CD4-positive, alpha-beta T cell treated with Interleukin-17A for 4 hours (primary cell): ENCODE measurements at regions not wholly inside any gene's neighbourhood (a gene's known extent, or its start where the extent isn't known, plus 50 kb on each side); places are given as distances from the start of the nearest gene placed in this dataset.
"Not testable (repeated sequence)": the region's sequence is repeated elsewhere in the genome, so short reads cannot be mapped to it uniquely, and the experiment has no call there.

ENCODE experiments used
- DNase-seq: peaks from one replicate; pipeline ENCODE4 v3.0.0-alpha.2; 2020; ENCODE audit warnings: mixed read lengths

GRCh38 chr4:54843106-54843505 lies 185.3 kb downstream of the KIT start:
- no peak for DNase-seq

- DNase-seq: no peak
Measured at GRCh38 chr4:54842656-54843055, 184.9 kb downstream of the KIT start.

GRCh38 chr4:54842226-54842625 lies 184.5 kb downstream of the KIT start:
- DNase-seq: no peak

- no peak for DNase-seq
Measured at GRCh38 chr4:54840992-54841768, 183.4 kb downstream of the KIT start.

GRCh38 chr4:54840430-54840829 lies 182.7 kb downstream of the KIT start:
- no peak for DNase-seq

- no peak for DNase-seq
Measured at GRCh38 chr4:54838301-54838700, 180.5 kb downstream of the KIT start.

- DNase-seq: no peak
Measured at GRCh38 chr4:54837576-54838140, 179.9 kb downstream of the KIT start.

- DNase-seq: not testable (repeated sequence)
Measured at GRCh38 chr4:54828361-54828760, 170.6 kb downstream of the KIT start.

GRCh38 chr4:54823616-54824015 lies 165.9 kb downstream of the KIT start:
- no peak for DNase-seq

- no peak for DNase-seq
Measured at GRCh38 chr4:54819034-54819433, 161.3 kb downstream of the KIT start.

- no peak for DNase-seq
Measured at GRCh38 chr4:54818481-54818880, 160.7 kb downstream of the KIT start.

- no peak for DNase-seq
Measured at GRCh38 chr4:54813674-54814073, 155.9 kb downstream of the KIT start.

GRCh38 chr4:54806351-54806750 lies 148.6 kb downstream of the KIT start:
- DNase-seq: no peak

GRCh38 chr4:54802336-54802735 lies 144.6 kb downstream of the KIT start:
- DNase-seq: no peak

GRCh38 chr4:54800831-54801530 lies 143.2 kb downstream of the KIT start:
- no peak for DNase-seq

GRCh38 chr4:54794579-54794978 lies 136.8 kb downstream of the KIT start:
- no peak for DNase-seq

GRCh38 chr4:54793856-54794422 lies 136.2 kb downstream of the KIT start:
- DNase-seq: no peak
